GM18951 (cell line): ENCODE measurements at regions not wholly inside any gene's neighbourhood (a gene's known extent, or its start where the extent isn't known, plus 50 kb on each side); places are given as distances from the start of the nearest gene placed in this dataset.

Experiments used
- POLR2A ChIP-seq: IDR thresholded peaks from 4 replicates; pipeline ENCODE4 v1.6.1; 2011; ENCODE audit warnings: mild to moderate bottlenecking; ENCODE audit not compliant: insufficient read length, insufficient read depth; ENCODE audit errors: extremely low read depth
- in situ Hi-C: fragments of 300-500 bp; cut with MboI; formaldehyde crosslinking; loops from one replicate; pipeline ENCODE4 v1.12.0; 2022; ENCODE audit warnings: low sequenced_read_pairs, mixed read lengths, inconsistent platforms; ENCODE audit not compliant: unreplicated experiment

DNA sequence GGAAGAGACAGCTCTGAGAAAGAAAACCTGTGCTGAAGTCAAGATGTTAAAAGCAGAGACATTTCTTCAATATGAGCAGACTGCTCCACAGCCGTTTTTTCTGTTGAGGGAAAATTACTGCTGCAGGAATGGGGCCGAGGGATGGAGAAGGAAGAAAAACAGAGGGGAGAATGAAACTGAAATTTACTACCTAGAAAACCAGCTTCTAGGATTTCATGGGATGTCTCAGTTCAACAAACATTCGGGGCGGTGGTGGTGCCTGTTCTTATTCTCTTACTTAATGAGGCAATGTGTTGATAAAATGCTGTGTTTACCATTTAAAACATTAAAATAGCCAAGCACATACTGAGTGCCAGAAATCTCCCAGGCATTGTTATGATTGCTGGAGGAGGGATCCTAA is 557.1 kb upstream of the MEX3C start:
- in situ Hi-C loops: no loop called here
- TF ChIP-seq POLR2A: no peak

DNA sequence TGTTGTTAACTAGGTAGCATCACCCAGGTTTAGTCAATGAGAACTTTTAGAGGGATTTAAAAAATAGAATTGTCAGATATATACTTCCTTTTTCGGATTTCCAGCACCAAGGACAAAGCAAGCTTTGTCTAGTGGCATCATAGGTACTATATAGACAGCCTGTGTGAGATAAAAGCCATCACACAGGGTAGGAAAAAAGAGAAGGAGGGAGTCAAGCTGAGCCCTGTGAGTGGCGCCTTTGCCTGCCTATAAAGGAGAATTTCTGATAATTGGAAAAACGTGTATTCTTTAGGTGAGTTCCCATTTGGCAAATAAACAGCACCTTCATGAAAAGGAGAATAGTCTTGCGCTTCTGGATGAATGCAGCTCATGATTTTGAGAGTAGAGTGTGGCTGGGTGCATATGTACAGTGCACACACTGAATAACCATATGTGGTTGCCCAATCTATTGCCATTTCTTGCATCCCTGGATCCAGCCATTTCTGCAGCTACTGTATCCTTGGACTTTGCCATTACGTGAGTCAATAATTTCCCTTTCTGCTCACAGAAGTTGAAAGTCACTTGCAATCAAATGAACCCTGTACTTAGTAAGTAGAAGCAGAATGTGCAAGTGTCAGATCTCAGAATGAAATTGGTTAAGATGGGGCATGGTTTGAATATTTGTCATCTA is 559.9 kb upstream of the MEX3C start:
- TF ChIP-seq POLR2A: no peak
- in situ Hi-C loops: no loop called here

DNA sequence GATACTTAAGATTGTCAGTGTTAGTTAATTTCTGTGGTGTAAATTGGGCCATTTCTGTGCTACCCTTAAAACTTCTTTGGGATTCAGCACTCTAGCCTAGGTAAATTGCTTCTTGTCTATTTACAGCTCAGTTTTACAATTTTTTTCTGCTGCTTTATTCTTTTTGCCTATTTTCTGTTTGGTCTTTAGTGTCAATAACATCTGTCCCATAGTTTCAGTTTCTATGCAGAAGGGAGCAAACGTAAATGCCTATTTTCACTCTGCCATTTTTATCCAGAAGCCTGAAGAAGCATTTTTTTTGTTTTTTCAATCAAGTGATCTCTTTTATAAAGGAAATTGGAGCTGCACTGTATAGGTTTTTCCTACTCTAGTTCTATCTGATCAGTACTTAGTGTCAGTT is 564.9 kb upstream of the MEX3C start:
- in situ Hi-C loops: no loop called here
- no peak for TF ChIP-seq POLR2A

DNA sequence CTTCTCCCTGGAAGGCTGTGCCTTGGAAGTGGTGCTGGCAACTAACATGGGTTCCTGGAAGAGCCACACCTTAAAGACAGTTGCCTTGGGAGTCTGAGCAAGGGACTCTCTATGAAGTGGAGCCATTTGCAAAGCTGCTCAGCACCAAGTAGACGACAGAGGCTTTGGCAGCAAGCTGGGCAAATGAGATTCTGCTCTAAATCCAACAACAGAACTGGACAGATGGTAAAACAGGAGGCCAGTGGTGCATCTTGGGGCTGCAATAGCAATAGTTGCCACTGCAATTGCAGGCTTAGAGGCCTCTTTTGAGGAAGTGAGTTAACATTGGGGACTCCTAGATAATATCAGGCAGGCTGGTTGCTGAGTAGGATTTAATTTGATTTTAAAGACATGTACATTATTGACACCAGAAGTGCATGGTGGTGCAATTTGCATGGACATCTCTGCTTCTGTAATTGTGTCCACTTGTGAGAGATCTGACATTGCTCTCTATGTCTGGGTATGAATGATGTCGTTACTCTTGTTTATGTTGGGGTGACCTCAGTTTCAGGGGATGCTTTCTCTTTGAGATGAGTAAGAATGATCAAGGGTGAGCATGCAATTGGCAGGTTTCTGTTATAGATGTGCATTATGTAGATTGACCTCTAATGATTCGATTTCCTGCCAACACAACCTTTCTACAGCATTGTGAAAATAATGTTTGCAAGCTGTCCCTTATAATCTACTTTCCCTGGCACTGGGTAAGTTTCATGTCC is 568.3 kb upstream of the MEX3C start:
- TF ChIP-seq POLR2A: no peak
- in situ Hi-C loops: no loop called here

DNA sequence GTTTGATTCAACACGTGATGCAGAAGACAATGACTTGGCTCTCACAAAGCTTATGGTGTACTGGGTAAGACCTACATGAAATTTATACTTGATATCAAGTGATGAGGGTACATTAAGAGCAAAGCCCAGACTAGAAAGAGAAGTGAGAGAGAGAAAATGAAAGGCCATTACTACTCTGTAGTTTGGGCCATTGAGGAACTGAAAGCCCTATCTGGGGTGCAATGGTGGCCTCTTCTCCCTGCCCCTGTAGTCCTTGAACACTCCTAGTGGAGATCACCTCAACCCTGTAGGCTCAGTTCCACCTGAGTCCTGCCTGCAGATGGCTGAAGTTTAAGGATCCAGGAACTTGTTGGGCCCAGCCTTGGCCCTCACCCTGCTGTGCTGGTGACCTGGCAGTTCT is 569.8 kb upstream of the MEX3C start:
- TF ChIP-seq POLR2A: no peak
- in situ Hi-C loops: no loop called here

DNA sequence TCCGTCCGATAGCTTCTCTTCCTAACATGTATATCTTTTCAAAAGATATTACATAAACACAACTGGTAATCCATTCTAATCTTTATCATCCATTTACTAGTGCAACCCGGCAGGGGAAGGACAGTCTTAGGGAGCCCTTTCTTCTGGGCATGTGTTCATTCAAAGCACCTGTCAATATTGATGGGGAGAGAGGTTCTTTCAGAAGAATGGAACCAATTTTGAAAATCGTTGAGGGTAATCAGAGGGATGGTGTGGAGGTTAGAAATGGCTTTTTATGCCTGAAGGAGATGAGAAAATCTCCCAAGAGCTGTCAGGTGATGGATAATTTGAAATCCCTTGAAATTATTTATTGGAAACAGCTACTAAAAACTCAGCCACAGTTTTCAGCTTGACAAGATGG is 561.9 kb upstream of the DCC start:
- in situ Hi-C loops: no loop called here
- TF ChIP-seq POLR2A: no peak

DNA sequence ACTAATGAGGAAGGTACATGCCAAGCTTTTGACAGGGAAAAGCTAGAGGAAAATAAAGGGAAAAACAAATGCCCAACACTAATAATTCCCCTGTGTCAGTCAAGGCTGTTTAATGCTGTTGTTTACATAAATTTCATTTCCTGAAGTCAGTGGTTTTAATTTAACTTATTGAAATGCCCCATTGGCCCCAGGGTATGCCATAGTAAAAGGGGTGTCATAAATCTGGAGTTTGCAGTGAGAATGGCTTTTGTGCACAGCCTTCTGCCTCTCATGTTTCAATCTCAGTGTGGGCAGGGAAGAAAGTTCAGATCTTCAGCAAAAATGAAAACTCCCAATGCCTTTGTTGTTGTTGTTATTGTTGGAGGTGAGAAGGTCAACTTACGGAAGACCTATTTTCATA is 550.1 kb upstream of the DCC start:
- in situ Hi-C loops: no loop called here
- no peak for TF ChIP-seq POLR2A

DNA sequence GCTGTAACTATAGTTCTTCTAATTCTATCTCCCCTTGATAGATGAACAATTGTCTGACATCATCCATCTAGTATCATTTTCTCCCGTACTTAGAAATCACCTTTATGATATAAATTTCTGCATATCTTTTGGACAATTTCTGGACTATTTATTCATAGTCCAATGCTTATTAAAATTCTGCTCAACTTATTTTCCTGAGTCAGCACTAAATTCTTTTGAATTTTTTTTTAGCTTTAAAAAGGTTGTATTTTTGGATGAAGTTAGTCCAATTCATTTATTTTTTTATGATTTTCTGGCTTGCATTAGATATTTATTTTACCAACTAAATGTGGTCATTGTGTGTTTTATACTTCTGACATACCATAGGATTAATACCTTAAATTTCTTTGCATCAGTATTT is 538.5 kb upstream of the DCC start:
- no peak for TF ChIP-seq POLR2A
- in situ Hi-C loops: no loop called here

DNA sequence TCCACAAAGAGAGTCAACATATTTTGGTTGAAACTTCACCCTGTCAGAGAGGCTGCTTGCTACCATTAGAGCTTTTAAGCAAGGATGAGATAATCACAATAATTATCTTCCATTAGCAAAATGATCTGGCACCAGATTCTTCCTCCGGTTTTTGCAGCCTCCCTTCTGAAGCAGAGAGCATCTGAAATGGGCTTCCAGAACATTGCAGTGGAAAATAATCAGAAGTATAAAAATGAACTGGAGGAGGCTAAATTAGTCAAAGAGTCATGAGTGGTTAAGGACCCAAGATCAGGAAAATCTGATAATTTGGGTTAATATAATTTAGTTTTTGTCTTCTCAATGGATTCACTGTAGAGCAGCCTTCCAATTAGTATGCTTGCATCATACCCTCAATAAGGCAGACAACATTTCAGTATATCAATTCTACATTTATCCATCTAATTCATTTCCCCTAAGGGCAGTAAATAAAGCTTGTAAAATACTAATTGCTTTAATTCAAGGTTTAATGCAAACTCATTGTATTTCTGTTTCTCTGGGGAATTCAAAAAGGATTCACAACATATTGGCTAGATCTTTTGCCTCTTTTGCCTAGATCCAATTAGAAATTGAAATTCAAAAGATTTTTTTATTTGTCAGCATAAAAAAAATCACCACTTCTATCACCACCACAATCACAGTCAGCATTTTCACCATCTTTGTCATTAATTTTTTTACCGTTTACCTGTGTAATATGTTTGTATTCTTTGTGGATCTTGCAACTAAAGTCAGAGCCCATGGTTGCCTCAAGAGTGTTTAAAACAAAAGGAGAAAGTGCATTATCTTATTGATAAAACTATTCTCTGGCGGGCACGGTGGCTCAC is 537.2 kb upstream of the DCC start:
- no peak for TF ChIP-seq POLR2A
- in situ Hi-C loops: no loop called here

DNA sequence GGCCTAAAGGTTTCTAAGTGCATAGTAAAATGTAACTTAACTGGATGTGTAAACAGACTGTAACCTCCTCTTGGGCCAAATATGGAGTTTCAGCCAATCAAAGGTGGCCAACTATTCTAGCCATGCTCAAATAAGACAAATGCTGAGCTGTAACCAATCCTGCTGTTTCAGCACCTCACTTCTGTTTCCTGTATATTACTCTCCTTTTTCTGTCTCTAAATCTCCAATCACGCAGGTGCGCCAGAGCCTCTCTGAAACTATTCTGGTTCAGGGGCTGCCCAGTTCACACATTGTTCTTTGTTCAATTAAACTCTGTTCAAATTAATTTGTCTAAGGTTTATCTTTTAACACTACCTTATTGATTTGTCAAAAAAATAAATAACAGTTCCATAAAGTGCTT is 532.7 kb upstream of the DCC start:
- TF ChIP-seq POLR2A: no peak
- in situ Hi-C loops: no loop called here

DNA sequence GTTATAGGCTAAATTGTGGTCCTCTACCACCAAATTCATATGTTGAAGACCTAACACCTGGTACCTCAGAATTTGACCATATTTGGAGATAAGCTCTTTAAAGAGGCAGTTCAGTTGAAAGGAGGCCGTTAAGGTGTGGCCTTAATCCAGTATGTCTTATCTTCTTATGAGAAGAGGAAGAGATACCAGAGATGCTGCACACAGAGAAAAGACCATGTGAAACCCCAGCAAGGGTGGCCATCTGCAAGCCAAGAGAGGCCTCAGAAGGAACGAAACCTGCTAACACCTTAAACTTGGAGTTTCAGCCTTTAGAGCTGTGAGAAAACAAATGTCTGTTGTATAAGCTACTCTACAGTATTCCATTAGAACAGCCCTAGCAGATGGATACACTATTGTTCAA is 528.1 kb upstream of the DCC start:
- in situ Hi-C loops: no loop called here
- TF ChIP-seq POLR2A: no peak

DNA sequence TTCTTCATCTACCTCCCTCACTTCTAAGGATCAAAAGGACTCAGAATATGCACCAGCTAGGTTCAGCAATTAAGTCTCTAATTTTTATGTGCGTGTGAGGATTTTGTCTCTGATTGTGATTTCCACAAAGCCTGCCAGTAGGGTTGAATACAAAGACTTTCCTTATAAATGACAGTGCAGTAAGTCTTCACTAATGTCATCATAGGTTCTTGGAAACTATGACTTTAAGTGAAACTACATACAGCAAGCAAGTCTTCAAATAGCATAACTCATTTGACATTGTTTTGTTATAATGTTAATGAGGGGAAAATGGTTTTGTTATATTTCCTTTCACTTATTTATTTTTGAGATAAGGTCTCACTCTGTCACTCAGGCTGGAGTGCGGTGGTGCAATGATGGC is 526.3 kb upstream of the DCC start:
- in situ Hi-C loops: no loop called here
- no peak for TF ChIP-seq POLR2A

DNA sequence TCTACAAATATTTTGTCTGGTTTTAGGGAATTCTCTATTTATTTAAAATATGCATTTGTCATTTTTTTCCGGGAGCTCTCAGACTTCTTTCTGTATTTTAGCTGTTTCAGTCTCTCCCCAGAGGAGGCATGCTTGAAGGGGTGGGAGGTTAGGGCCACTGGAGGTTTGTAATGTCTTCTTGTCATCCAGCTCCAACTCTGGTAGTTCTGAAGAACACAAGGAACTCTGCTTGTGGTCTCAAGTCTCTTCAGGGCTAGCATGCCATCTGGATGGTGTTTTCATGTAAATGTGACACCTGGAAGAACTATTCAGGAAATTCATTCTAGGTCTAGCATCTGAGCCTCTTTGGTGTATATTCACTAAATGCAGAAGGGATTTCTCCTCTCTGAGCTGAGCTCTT is 518.4 kb upstream of the DCC start:
- no peak for TF ChIP-seq POLR2A
- in situ Hi-C loops: no loop called here

DNA sequence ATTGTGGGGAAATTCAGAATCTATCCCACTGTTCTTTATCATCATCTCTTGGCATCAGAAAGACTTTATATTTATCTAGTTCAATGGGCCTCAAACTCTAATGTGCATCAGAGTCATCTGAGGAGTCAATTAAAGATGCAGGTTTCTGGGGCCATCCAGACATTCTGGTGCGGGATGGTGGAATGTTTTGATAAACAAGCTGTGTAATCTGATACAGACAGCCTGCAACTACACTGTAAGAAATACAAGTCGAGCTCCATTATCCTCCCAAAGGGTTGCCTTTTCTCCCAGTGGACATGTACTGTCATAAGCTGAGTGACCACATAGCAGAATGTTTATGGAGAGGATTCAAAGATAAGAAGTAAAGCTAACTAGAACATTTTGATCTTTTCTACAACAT is 515.3 kb upstream of the DCC start:
- TF ChIP-seq POLR2A: no peak
- in situ Hi-C loops: no loop called here

DNA sequence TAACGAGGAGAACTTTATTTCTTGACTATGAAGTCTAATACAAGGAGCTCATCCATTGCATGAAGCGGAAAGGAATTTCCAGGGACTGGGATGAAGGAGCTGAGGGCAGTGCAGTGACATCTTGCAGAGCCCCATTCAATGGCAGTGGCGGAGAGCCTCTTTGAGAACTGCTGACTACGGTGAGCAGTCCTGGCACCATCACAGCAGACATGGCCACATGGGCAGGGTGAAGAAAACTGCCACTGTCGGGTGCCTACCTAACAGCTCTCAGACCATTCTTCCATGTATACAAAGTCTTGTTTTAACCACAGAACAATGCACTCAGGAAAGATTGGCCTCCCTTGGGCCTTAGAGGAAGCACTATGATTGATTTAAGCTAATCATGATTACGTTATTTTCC is 506.1 kb upstream of the DCC start:
- in situ Hi-C loops: no loop called here
- TF ChIP-seq POLR2A: no peak
